ENCODE measurements at regions not wholly inside any gene's neighbourhood (a gene's known extent, or its start where the extent isn't known, plus 50 kb on each side); places are given as distances from the start of the nearest gene placed in this dataset.

GRCh38 chr14:101123618-101124510, 220.3 kb upstream of the RTL1 start (continued):
- TF ChIP-seq ZNF462 (CRISPR knock-in tag; IDR thresholded peaks at IDR 0.05): no peak
- TF ChIP-seq ZNF114 (CRISPR knock-in tag; IDR thresholded peaks at IDR 0.05): no peak
- TF ChIP-seq EZH2 (IDR thresholded peaks at IDR 0.05; ENCODE audit: low read depth, unreplicated experiment): no peak
- no peak for TF ChIP-seq NANOG (IDR thresholded peaks at IDR 0.05; ENCODE audit: borderline replicate concordance)
- TF ChIP-seq STAT1 (IDR thresholded peaks at IDR 0.05; ENCODE audit: unreplicated experiment): no peak
- TF ChIP-seq POLR2AphosphoS5 (IDR thresholded peaks at IDR 0.05; ENCODE audit: low read depth): no peak
- no peak for TF ChIP-seq CTCF (conservative IDR thresholded peaks at IDR 0.05; ENCODE audit: low read depth in 2 of 2)
